Lung (tissue), 11 donors: ENCODE measurements at regions not wholly inside any gene's neighbourhood (a gene's known extent, or its start where the extent isn't known, plus 50 kb on each side); places are given as distances from the start of the nearest gene placed in this dataset.
A peak's percentile ranks its signal among the peaks of the same experiment; 100 is the strongest.

Source experiments
- ATAC-seq: fragments of 200-7000 bp; cut with Tn5 transposase; one replicate; pipeline ENCODE4 v1.9.1; 2020; ENCODE audit warnings: moderate number of reproducible peaks; ENCODE audit not compliant: insufficient read depth, low FRiP score
- DNase-seq, 3 donors: peaks; one replicate each; pipeline ENCODE4 v3.0.0-alpha.2; 2013 to 2017
- H3K27ac ChIP-seq, 2 donors: one replicate each; pipeline ENCODE4 v1.5.1; 2013; ENCODE audit warnings: mild to moderate bottlenecking in 2 of 2, moderate library complexity in 2 of 2, control low read depth in 1 of 2, inconsistent platforms in 1 of 2, low read depth in 1 of 2, low read length in 1 of 2
- H3K27me3 ChIP-seq, 3 donors: one replicate each; pipeline ENCODE4 v1.5.1; 2013; ENCODE audit warnings: low read length in 2 of 3; ENCODE audit not compliant: control insufficient read depth in 3 of 3, insufficient read depth in 3 of 3
- H3K36me3 ChIP-seq, 4 donors: one replicate each; pipeline ENCODE4 v1.5.1; 2013; ENCODE audit warnings: low read length in 4 of 4, mild to moderate bottlenecking in 1 of 4, moderate library complexity in 1 of 4; ENCODE audit not compliant: control insufficient read depth in 4 of 4, insufficient read depth in 4 of 4
- H3K4me1 ChIP-seq, 5 donors: one replicate each; pipeline ENCODE4 v1.5.1; 2013; ENCODE audit warnings: low read length in 5 of 5, mild to moderate bottlenecking in 2 of 5, moderate library complexity in 1 of 5; ENCODE audit not compliant: control insufficient read depth in 5 of 5, insufficient read depth in 5 of 5
- H3K4me3 ChIP-seq: one replicate; pipeline ENCODE4 v1.5.1; 2013; ENCODE audit warnings: mild to moderate bottlenecking, control low read depth, moderate library complexity
- H3K9ac ChIP-seq, 2 donors: one replicate each; pipeline ENCODE4 v1.5.1; 2013; ENCODE audit warnings: low read length in 2 of 2, control low read depth in 1 of 2; ENCODE audit not compliant: insufficient read depth in 1 of 2
- H3K9me3 ChIP-seq, 4 donors: one replicate each; pipeline ENCODE4 v1.5.1; 2013; ENCODE audit warnings: low read length in 3 of 4, mild to moderate bottlenecking in 1 of 4, moderate library complexity in 1 of 4; ENCODE audit not compliant: control insufficient read depth in 4 of 4, insufficient read depth in 3 of 4
- CTCF ChIP-seq: IDR thresholded peaks from 2 replicates; pipeline ENCODE4 v1.5.1; 2012; ENCODE audit warnings: mild to moderate bottlenecking; ENCODE audit errors: control extremely low read depth, extremely low read depth
- WGBS, 2 donors: extraction: QIAGEN DNeasy Blood & Tissue Kit; methylation state at CpG; one replicate each; pipeline ENCODE4 v1.1.7; 2013; 5-methylcytosine and 5-hydroxymethylcytosine counted together
- donor health status: control.
- donor health status: control.
- donor health status: Bipolar disorder and iron deficiency.
- donor health status: healthy.
- donor health status: DM: yes; HTN: yes; CAD: no.

- H3K27me3 ChIP-seq: no peaks in the 10 kb centered on the region
- WGBS, 2 donors: 64 to 68% methylated on average over 3 of the region's 3 CpGs
- ATAC-seq: no peak
- no peaks in the 10 kb centered on the region for H3K9me3 ChIP-seq
- no peak for TF ChIP-seq CTCF
- H3K4me1 ChIP-seq: peaks cover 0 to 15% (median 0%) of the 10 kb centered on the region in 5 donors
- no peak overlapping the region for H3K4me3 ChIP-seq
- peak overlapping the region; percentile 1 to 45 for H3K27ac ChIP-seq
- H3K36me3 ChIP-seq: no peaks in the 10 kb centered on the region
- DNase-seq: peak; percentile 62 to 80 (median 70)
- no peak overlapping the region for H3K9ac ChIP-seq
Observed at GRCh38 chr3:16064642-16065414, 109.7 kb upstream of the GALNT15 start.

DNA sequence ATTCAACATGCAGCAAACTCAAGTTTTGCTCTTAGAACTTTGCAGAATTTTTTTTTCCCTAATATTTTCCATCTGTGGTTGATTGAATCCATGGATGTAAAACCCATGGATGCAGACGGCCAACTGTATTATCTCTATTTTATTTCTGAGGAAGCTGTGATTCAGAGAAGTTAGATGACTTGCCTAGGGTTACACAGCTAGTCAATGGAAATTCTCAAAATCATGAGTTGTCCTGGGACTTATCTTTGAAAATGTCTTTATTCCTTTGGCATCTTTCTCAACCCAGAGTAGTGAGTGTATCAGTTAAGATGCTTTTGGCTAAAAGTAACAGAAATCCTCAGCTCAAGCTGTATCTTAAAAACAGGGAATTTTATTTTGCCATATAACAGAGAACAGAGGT is 107.9 kb upstream of the GALNT15 start:
- WGBS, 2 donors: 89 to 92% methylated on average over 1 of the region's 1 CpG
- Histone ChIP-seq H3K4me3 (no peak overlapping the region), H3K9ac (no peak overlapping the region), H3K27ac (no peak overlapping the region), H3K4me1 (peaks cover 0 to 12% (median 0%) of the 10 kb centered on the region in 5 donors), H3K27me3 (no peaks in the 10 kb centered on the region), H3K9me3 (no peaks in the 10 kb centered on the region), H3K36me3 (no peaks in the 10 kb centered on the region)
- ATAC-seq (no peak), DNase-seq (no peak)
- TF ChIP-seq CTCF: no peak

- DNase-seq: no peak
- no peak overlapping the region for H3K27ac ChIP-seq
- peaks cover 0 to 12% (median 0%) of the 10 kb centered on the region in 5 donors for H3K4me1 ChIP-seq
- TF ChIP-seq CTCF: no peak
- H3K9ac ChIP-seq: no peak overlapping the region
- no peaks in the 10 kb centered on the region for H3K9me3 ChIP-seq
- WGBS, 2 donors: 89% methylated on average over 6 of the region's 6 CpGs
- H3K27me3 ChIP-seq: no peaks in the 10 kb centered on the region
- no peaks in the 10 kb centered on the region for H3K36me3 ChIP-seq
- ATAC-seq: no peak
- no peak overlapping the region for H3K4me3 ChIP-seq
Observed at GRCh38 chr3:16066975-16067374, 107.5 kb upstream of the GALNT15 start.
